ENCODE measurements at regions not wholly inside any gene's neighbourhood (a gene's known extent, or its start where the extent isn't known, plus 50 kb on each side); places are given as distances from the start of the nearest gene placed in this dataset.
"Not testable (repeated sequence)": the region's sequence is repeated elsewhere in the genome, so short reads cannot be mapped to it uniquely, and the experiment has no call there.

- peak in 1 of 58 donors; percentile 12 for DNase-seq
Observed at GRCh38 chr11:100581318-100581717, 105.8 kb upstream of the ARHGAP42 start.

- no peak for DNase-seq
Observed at GRCh38 chr11:100584201-100584985, 102.7 kb upstream of the ARHGAP42 start.

GRCh38 chr11:100585728-100586127, 101.4 kb upstream of the ARHGAP42 start:
- DNase-seq = no peak

GRCh38 chr11:100586361-100587101, 100.6 kb upstream of the ARHGAP42 start:
- DNase-seq = no peak

GRCh38 chr11:100592619-100593260, 94.3 kb upstream of the ARHGAP42 start:
- DNase-seq = peak in 18 of 58 donors; percentile 1 to 45 (median 19)

- no peak for DNase-seq
Observed at GRCh38 chr11:100593291-100593690, 93.8 kb upstream of the ARHGAP42 start.

- DNase-seq = no peak
Observed at GRCh38 chr11:100594320-100594719, 92.8 kb upstream of the ARHGAP42 start.

- no peak for DNase-seq
Observed at GRCh38 chr11:100600941-100601340, 86.1 kb upstream of the ARHGAP42 start.

GRCh38 chr11:100602716-100603115, 84.4 kb upstream of the ARHGAP42 start:
- DNase-seq = no peak

- not testable (repeated sequence) for DNase-seq
Observed at GRCh38 chr11:100607761-100608160, 79.3 kb upstream of the ARHGAP42 start.

GRCh38 chr11:100612766-100613165, 74.3 kb upstream of the ARHGAP42 start:
- no peak for DNase-seq

GRCh38 chr11:100618914-100619313, 68.2 kb upstream of the ARHGAP42 start:
- no peak for DNase-seq

GRCh38 chr11:100619484-100619883, 67.6 kb upstream of the ARHGAP42 start:
- no peak for DNase-seq

- no peak for DNase-seq
Observed at GRCh38 chr11:100622404-100622803, 64.7 kb upstream of the ARHGAP42 start.

- no peak for DNase-seq
Observed at GRCh38 chr11:100624346-100624745, 62.7 kb upstream of the ARHGAP42 start.

- DNase-seq = no peak
Observed at GRCh38 chr11:100625041-100625440, 62.0 kb upstream of the ARHGAP42 start.

- no peak for DNase-seq
Observed at GRCh38 chr11:100629671-100630070, 57.4 kb upstream of the ARHGAP42 start.

GRCh38 chr11:100630898-100631297, 56.2 kb upstream of the ARHGAP42 start:
- no peak for DNase-seq

- no peak for DNase-seq
Observed at GRCh38 chr11:100631316-100631715, 55.8 kb upstream of the ARHGAP42 start.

- peak in 26 of 58 donors; percentile 2 to 53 (median 10) for DNase-seq
Observed at GRCh38 chr11:100632941-100633452, 54.1 kb upstream of the ARHGAP42 start.

- DNase-seq = no peak
Observed at GRCh38 chr11:100635194-100635593, 51.9 kb upstream of the ARHGAP42 start.

GRCh38 chr11:100636536-100636935, 50.6 kb upstream of the ARHGAP42 start:
- DNase-seq = no peak
